IMR-90 (cell line): ENCODE measurements at regions not wholly inside any gene's neighbourhood (a gene's known extent, or its start where the extent isn't known, plus 50 kb on each side); places are given as distances from the start of the nearest gene placed in this dataset.

Experiments
- ATAC-seq: fragments of 200-7000 bp; cut with Tn5 transposase; 2 replicates; pipeline ENCODE4 v1.9.1; 2020; ENCODE audit warnings: low read depth, mild to moderate bottlenecking, moderate library complexity
- BruUV-seq: library from RNA; stranded (reverse); fragments of 400-500 nt; replicated peaks from 2 replicates; lab custom pipeline; 2021; lab: Mats Ljungman, UMichigan
- CTCF ChIA-PET: fragments of 300-600 bp; formaldehyde crosslinking; extraction: SDS; loops from one replicate; lab custom pipeline; 2021; ENCODE audit warnings: antibody characterized with exemption; lab: Yijun Ruan, JAX
- POLR2A ChIA-PET: fragments of 300-600 bp; sonication (Branson Sonifier 250); formaldehyde crosslinking; loops from one replicate; lab custom pipeline; 2022; ENCODE audit warnings: antibody characterized with exemption; ENCODE audit not compliant: unreplicated experiment; lab: Charles Lee
- DNase-seq: peaks from one replicate; pipeline ENCODE4 v3.0.0; 2013
- H2AFZ ChIP-seq: replicated peaks from 2 replicates; pipeline ENCODE3; 2013; ENCODE audit warnings: low read length, mild to moderate bottlenecking; ENCODE audit not compliant: poor library complexity
- H2AK5ac ChIP-seq: 2 replicates; pipeline ENCODE4 v1.6.1; 2013; ENCODE audit warnings: low read depth, low read length, inconsistent platforms
- H2AK9ac ChIP-seq: replicated peaks from 2 replicates; pipeline ENCODE3; 2013; ENCODE audit warnings: mild to moderate bottlenecking, low read depth, low read length, moderate library complexity; ENCODE audit not compliant: poor library complexity
- H2BK120ac ChIP-seq: 2 replicates; pipeline ENCODE4 v1.6.1; 2013; ENCODE audit warnings: low read depth, low read length, inconsistent platforms
- H2BK15ac ChIP-seq: 3 replicates; pipeline ENCODE4 v1.6.1; 2013; ENCODE audit warnings: low read depth, low read length, inconsistent platforms
- H2BK20ac ChIP-seq: 2 replicates; pipeline ENCODE4 v1.6.1; 2013; ENCODE audit warnings: low read depth, mild to moderate bottlenecking, inconsistent platforms, low read length, moderate library complexity
- H2BK5ac ChIP-seq: 2 replicates; pipeline ENCODE4 v1.6.1; 2013; ENCODE audit warnings: mild to moderate bottlenecking, low read depth, low read length, inconsistent platforms; ENCODE audit not compliant: poor library complexity, severe bottlenecking
- H3K14ac ChIP-seq: replicated peaks from 2 replicates; pipeline ENCODE4 v1.6.1; 2013; ENCODE audit warnings: low read depth, low read length, inconsistent platforms
- H3K18ac ChIP-seq: 2 replicates; pipeline ENCODE4 v1.6.1; 2013; ENCODE audit warnings: low read depth, low read length, control low read depth
- H3K23ac ChIP-seq: 2 replicates; pipeline ENCODE4 v1.6.1; 2013; ENCODE audit warnings: low read depth, low read length, inconsistent platforms
- H3K27ac ChIP-seq: 2 replicates; pipeline ENCODE4 v1.5.1; 2013; ENCODE audit warnings: mild to moderate bottlenecking, control low read depth, low read length; ENCODE audit not compliant: insufficient read depth
- H3K27me3 ChIP-seq: 2 replicates; pipeline ENCODE4 v1.6.1; 2013; ENCODE audit warnings: low read length; ENCODE audit not compliant: control insufficient read depth, insufficient read depth
- H3K36me3 ChIP-seq: 2 replicates; pipeline ENCODE4 v1.6.1; 2013; ENCODE audit warnings: low read length, mixed read lengths; ENCODE audit not compliant: control insufficient read depth, insufficient read depth
- H3K4ac ChIP-seq: 2 replicates; pipeline ENCODE4 v1.6.1; 2013; ENCODE audit warnings: low read depth, low read length, inconsistent platforms
- H3K4me1 ChIP-seq: 2 replicates; pipeline ENCODE4 v1.6.1; 2013; ENCODE audit warnings: low read length, mixed read lengths; ENCODE audit not compliant: control insufficient read depth, insufficient read depth
- H3K4me2 ChIP-seq: 2 replicates; pipeline ENCODE4 v1.6.1; 2013; ENCODE audit warnings: low read depth, mild to moderate bottlenecking, control low read depth, low read length, moderate library complexity
- H3K4me3 ChIP-seq: 2 replicates; pipeline ENCODE4 v1.5.1; 2013; ENCODE audit warnings: low read depth, mild to moderate bottlenecking, control low read depth, low read length, moderate library complexity; ENCODE audit not compliant: insufficient read depth
- H3K56ac ChIP-seq: 2 replicates; pipeline ENCODE4 v1.6.1; 2013; ENCODE audit warnings: low read length, inconsistent platforms; ENCODE audit not compliant: insufficient read depth; ENCODE audit errors: extremely low read depth
- H3K79me1 ChIP-seq, 2 experiments: 2 replicates each; pipeline ENCODE4 v1.6.1; 2013; ENCODE audit warnings: low read length in 2 of 2, inconsistent platforms in 1 of 2, low read depth in 1 of 2
- H3K9ac ChIP-seq: 2 replicates; pipeline ENCODE4 v1.6.1; 2013; ENCODE audit warnings: low read depth, low read length, control low read depth
- H3K9me1 ChIP-seq: 2 replicates; pipeline ENCODE4 v1.6.1; 2013; ENCODE audit warnings: low read length, inconsistent platforms; ENCODE audit not compliant: insufficient read depth
- H3K9me3 ChIP-seq: 2 replicates; pipeline ENCODE4 v1.6.1; 2013; ENCODE audit warnings: low read length; ENCODE audit not compliant: control insufficient read depth, insufficient read depth
- H4K20me1 ChIP-seq: 2 replicates; pipeline ENCODE4 v1.6.1; 2013; ENCODE audit warnings: low read length, inconsistent platforms; ENCODE audit not compliant: insufficient read depth
- H4K5ac ChIP-seq: 2 replicates; pipeline ENCODE4 v1.6.1; 2013; ENCODE audit warnings: mild to moderate bottlenecking, low read depth, low read length, control low read depth
- H4K8ac ChIP-seq, 2 experiments: 2 replicates each; pipeline ENCODE4 v1.6.1; 2013; ENCODE audit warnings: low read depth in 2 of 2, low read length in 2 of 2, control low read depth in 1 of 2, inconsistent platforms in 1 of 2
- H4K91ac ChIP-seq: 2 replicates; pipeline ENCODE4 v1.6.1; 2013; ENCODE audit warnings: low read depth, low read length, inconsistent platforms; ENCODE audit not compliant: insufficient read depth
- MAFK ChIP-seq: IDR thresholded peaks from 2 replicates; pipeline ENCODE4 v1.6.1; 2012; ENCODE audit warnings: low read depth, low read length, improper control_type of control experiment
- NFE2L2 ChIP-seq: fragments of 150-350 bp; IDR thresholded peaks from 2 replicates; pipeline ENCODE4 v1.6.1; 2016; ENCODE audit warnings: low read depth, mild to moderate bottlenecking, low read length
- RAD21 ChIP-seq: IDR thresholded peaks from 2 replicates; pipeline ENCODE4 v1.6.1; 2012; ENCODE audit warnings: low read length, improper control_type of control experiment
- WGBS, 2 experiments: methylation state at CpG; one replicate each; pipeline versions ENCODE4 v1.1.5 to v1.1.7; 2013; ENCODE audit warnings: missing lambda C conversion rate in 2 of 2; ENCODE audit not compliant: insufficient read length in 1 of 2; ENCODE audit errors: extremely low coverage in 2 of 2; 5-methylcytosine and 5-hydroxymethylcytosine counted together
- dilution Hi-C: fragments of 300-500 bp; cut with HindIII; formaldehyde crosslinking; loops from one replicate; pipeline ENCODE4 v1.14.3; 2018; ENCODE audit warnings: low sequenced_read_pairs; ENCODE audit not compliant: unreplicated experiment
- in situ Hi-C: fragments of 300-500 bp; cut with MboI; formaldehyde crosslinking; loops from 3 replicates; pipeline ENCODE4 v1.14.3; 2019; ENCODE audit warnings: low sequenced_read_pairs, inconsistent platforms, mixed read lengths
- intact Hi-C: fragments of 100-400 bp; cut with micrococcal nuclease; formaldehyde crosslinking; loops from 2 replicates; pipeline ENCODE4 v1.10.0; 2022
- TF ChIP-seq, protein P1 (sequence below): fragments of 150-350 bp; IDR thresholded peaks from 2 replicates; pipeline ENCODE4 v1.6.1; 2017; ENCODE audit warnings: mild to moderate bottlenecking, antibody characterized with exemption, low read length, low read depth

DNA sequence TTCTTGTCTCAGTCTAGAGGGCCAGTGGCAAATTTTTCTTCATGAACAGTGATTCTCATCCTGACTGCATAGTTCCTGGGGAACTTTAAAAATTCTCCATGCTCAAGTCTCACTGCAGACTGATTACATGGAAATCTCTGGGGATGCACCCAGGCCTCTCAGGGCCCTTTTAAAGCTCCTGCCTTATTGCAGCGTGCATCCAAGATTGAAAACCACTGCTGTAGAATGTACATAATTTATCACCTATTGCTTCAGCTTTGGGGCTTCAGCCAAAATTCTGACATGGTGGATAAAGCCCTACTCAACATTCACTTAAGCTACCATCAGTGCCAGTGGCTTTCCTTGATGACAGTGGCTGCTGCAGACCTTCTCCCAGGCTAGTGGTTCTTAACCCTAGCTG, 143.8 kb downstream of the BTBD3 start:
- DNase-seq (no peak), ATAC-seq (no peak)
- Histone ChIP-seq H3K4me2 (no peak overlapping the region), H3K14ac (no peak overlapping the region), H2AK5ac (no peak overlapping the region), H3K4ac (no peak overlapping the region), H3K4me3 (no peak overlapping the region), H2BK15ac (no peak overlapping the region), H4K8ac (no peak overlapping the region), H3K36me3 (no peaks in the 10 kb centered on the region), H4K91ac (no peak overlapping the region), H3K9me3 (peaks cover 3% of the 10 kb centered on the region; the same call in 1 of the 2 replicates), H3K56ac (no peak overlapping the region), H3K9me1 (no peaks in the 10 kb centered on the region), H2AK9ac (no peak overlapping the region), H2BK20ac (no peak overlapping the region), H2BK120ac (no peak overlapping the region), H3K9ac (no peak overlapping the region), H2AFZ (no peak overlapping the region), H3K4me1 (no peaks in the 10 kb centered on the region), H3K23ac (no peak overlapping the region), H3K18ac (no peak overlapping the region), H3K27ac (no peak overlapping the region), H3K27me3 (no peaks in the 10 kb centered on the region; the same call in 1 of the 2 replicates), H2BK5ac (no peak overlapping the region), H4K20me1 (no peaks in the 10 kb centered on the region), H4K5ac (no peak overlapping the region), H3K79me1 (no peaks in the 10 kb centered on the region)
- TF ChIP-seq, protein P1, sequence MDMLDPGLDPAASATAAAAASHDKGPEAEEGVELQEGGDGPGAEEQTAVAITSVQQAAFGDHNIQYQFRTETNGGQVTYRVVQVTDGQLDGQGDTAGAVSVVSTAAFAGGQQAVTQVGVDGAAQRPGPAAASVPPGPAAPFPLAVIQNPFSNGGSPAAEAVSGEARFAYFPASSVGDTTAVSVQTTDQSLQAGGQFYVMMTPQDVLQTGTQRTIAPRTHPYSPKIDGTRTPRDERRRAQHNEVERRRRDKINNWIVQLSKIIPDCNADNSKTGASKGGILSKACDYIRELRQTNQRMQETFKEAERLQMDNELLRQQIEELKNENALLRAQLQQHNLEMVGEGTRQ: no peak
- TF ChIP-seq MAFK (no peak), NFE2L2 (no peak), RAD21 (no peak)
- POLR2A ChIA-PET: no interaction called here
- in situ Hi-C loops (no loop called here), dilution Hi-C loops (no loop called here), intact Hi-C loops (no loop called here)
- BruUV-seq: no TSS peak
- WGBS, 2 experiments: no CpG with 5 or more reads among the region's 1 CpG
- CTCF ChIA-PET: no interaction called here
